Body of pancreas (tissue), 4 donors: ENCODE measurements at regions not wholly inside any gene's neighbourhood (a gene's known extent, or its start where the extent isn't known, plus 50 kb on each side); places are given as distances from the start of the nearest gene placed in this dataset.

ENCODE experiments used
- POLR2A ChIP-seq, 3 donors: fragments of 450-650 bp; IDR thresholded peaks; one replicate each; pipeline ENCODE4 v1.6.1; 2016; ENCODE audit warnings: antibody characterized with exemption in 3 of 3, mild to moderate bottlenecking in 2 of 3
- TF ChIP-seq, protein P1 (sequence below), 7 experiments: fragments of 450-650 bp in 4 of 7; fragments of 200-600 bp in 3 of 7; sonication (generic) in 3 of 7; IDR thresholded peaks; one replicate each; pipeline ENCODE4 v1.5.1; 2016 to 2019; ENCODE audit warnings: antibody characterized with exemption in 7 of 7

DNA sequence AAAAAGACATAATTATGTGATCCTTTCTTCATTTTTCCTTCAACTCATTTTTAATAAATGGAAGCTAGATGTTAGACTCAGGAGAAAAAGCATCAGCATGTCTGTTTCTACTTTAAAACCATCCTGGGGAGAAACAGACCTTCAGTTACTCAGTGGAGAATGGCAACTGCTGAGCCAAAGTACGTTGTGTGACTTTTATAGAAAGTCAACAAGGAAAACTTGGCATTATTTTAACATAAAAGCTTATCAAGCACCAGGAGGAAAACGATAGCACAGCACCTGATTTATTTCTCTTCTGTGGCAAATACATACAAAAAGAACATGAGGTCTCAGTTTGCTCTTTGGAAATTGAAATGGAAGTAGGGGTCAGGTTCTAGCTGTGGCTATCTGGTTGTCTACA, 115.3 kb upstream of the RIPOR2 start:
- TF ChIP-seq, protein P1, sequence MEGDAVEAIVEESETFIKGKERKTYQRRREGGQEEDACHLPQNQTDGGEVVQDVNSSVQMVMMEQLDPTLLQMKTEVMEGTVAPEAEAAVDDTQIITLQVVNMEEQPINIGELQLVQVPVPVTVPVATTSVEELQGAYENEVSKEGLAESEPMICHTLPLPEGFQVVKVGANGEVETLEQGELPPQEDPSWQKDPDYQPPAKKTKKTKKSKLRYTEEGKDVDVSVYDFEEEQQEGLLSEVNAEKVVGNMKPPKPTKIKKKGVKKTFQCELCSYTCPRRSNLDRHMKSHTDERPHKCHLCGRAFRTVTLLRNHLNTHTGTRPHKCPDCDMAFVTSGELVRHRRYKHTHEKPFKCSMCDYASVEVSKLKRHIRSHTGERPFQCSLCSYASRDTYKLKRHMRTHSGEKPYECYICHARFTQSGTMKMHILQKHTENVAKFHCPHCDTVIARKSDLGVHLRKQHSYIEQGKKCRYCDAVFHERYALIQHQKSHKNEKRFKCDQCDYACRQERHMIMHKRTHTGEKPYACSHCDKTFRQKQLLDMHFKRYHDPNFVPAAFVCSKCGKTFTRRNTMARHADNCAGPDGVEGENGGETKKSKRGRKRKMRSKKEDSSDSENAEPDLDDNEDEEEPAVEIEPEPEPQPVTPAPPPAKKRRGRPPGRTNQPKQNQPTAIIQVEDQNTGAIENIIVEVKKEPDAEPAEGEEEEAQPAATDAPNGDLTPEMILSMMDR (IDR thresholded peaks at IDR 0.05) = no peak
- no peak for TF ChIP-seq POLR2A (IDR thresholded peaks at IDR 0.05)
